B cell (primary cell): ENCODE measurements at regions not wholly inside any gene's neighbourhood (a gene's known extent, or its start where the extent isn't known, plus 50 kb on each side); places are given as distances from the start of the nearest gene placed in this dataset.

ENCODE experiments used
- CTCF ChIP-seq: fragments of 200-600 bp; IDR thresholded peaks from one replicate; pipeline ENCODE4 v1.8.0; 2022; ENCODE audit warnings: antibody characterized with exemption, mild to moderate bottlenecking
- EZH2 ChIP-seq: IDR thresholded peaks from 2 replicates; pipeline ENCODE4 v1.6.1; 2012; ENCODE audit warnings: borderline replicate concordance, low read depth, mild to moderate bottlenecking, moderate library complexity, low read length; ENCODE audit not compliant: insufficient read depth, poor library complexity, severe bottlenecking

GRCh38 chr10:124227055-124227975 is 133.9 kb upstream of the CHST15 start:
- TF ChIP-seq EZH2 (no peak), CTCF (no peak)
